ENCODE measurements at regions not wholly inside any gene's neighbourhood (a gene's known extent, or its start where the extent isn't known, plus 50 kb on each side); places are given as distances from the start of the nearest gene placed in this dataset.

GRCh38 chr14:61847861-61848260 is 85.6 kb downstream of the SNAPC1 start:
- DNase-seq: no peak

- no peak for DNase-seq
Measured at GRCh38 chr14:61854898-61855297, 92.7 kb downstream of the SNAPC1 start.

DNA sequence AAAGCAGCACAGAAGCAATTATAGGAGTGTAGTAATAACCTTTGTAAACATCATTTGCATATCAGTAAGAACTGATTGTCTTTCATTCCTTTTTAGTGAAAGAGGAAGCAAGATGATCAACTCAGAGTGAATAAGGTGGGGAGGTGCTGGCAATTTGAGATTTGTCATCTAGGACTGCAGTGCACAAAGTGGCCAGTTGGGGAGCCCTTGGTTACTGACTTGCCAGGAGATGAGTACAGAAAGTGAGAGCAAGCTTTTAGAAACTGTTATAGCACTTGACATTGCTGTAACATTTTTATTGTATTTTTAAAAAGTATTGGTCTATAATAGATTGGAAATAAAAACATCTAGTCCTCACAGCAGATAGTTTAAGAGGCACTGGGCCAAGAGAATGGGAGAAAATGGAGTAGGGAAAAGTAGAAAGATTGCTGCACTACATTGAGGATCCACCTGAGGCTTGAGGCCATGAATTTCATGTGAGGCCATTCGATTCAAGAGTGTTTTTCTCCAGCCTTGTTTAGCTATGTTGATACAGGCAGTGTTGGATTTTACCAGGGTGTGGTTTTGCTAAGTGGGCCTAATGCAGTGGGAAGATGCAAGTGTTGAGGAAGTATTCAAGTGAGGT is 98.2 kb downstream of the SNAPC1 start:
- peak; percentile 22 for DNase-seq

DNA sequence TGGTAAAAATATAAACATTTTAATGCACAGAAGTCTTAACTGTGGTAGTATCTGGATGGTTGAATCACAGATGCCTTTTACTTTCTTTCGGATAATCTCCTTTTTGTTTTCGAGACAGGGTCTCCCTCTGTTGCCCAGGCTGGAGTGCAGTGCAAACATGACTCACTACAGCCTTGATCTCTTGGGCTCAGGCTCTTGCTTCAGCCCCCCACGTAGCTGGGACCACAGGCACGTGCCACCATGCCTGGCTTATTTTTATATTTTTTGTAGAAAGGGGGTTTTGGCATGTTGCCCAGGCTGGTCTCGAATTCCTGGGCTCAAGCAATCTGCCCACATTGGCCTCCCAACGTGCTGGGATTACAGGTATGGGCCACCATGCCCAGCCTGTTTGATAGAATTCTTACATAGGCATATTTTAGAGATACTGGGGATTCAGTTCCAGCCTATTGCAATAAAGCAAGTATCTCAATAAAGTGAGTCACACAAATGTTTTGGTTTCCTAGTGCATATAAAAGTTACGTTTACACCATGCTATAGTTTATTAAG is 99.2 kb downstream of the SNAPC1 start:
- no peak for DNase-seq

DNA sequence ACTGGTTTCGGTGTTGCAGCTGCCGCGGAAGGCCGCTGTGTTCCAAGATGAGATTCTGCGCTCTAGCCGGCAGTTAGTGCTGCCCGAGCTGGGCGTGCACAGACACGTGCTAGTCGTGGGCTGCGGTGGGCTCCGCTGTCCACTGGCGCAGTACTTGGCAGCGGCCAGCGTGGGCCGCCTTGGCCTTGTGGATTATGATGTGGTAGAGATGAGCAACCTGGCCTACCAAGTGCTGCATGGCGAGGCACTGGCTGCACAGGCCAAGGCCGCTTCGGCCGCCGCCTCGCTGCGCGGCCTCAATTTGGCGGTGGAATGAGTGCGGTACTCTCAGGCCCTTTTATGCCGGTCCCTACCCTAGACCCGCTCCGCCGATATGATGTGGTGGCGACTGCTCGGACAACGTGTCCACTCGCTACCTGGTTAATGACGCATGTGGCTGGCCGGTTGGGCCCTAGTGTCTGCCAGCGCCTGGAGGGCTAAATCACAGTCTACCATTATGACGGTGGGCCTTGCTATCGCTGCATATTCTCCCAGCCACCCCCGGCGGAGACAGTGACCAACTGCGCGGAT is 102.2 kb downstream of the SNAPC1 start:
- DNase-seq: no peak

DNA sequence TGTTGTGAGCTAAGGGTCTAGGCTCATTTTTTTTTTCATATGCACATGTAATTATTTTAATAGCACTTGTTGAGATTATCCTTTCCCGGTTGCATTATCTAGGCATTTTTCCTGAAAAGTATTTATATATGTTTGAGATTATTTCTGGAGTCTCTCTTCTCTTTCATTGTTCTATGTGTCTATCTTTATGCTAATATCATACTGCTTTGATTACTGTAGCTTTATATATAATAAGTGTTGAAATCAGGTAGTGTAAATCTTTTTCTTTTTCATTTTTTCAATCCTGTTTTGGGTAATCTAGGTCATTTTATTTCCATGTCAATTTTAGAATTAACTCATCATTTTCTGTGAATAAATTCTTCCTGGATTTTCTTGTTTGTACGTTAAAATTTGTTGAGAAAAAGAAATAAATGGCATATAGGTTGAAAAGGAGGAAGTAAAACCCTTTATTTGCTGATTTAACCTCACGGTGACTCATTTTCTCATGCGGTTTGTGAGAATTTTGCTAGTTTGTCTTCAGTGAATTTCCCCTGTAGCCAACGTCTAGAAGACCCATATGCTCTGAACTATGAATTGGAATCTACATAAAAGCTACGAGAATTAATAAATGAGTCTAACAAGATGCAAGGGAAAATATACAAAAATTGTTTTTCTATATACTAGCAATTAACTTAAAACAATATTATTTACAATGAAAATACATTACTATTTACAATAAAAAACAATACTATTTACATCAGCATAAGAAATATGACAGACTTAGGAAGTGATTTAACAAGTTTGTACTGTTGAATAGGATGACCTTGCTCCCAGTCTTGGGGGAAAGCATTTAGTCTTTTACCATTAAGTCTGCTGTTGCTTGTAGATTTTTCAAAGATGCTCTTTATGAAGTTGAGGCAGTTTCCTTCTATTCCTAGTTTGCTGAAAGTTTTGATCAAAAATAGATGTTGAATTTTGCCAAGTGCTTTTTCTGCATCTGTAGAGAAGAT is 105.0 kb downstream of the SNAPC1 start:
- DNase-seq: no peak

- no peak for DNase-seq
Measured at GRCh38 chr14:61868846-61869245, 106.6 kb downstream of the SNAPC1 start.

GRCh38 chr14:61870163-61870562 is 107.9 kb downstream of the SNAPC1 start:
- DNase-seq: no peak

GRCh38 chr14:61872452-61872851 is 110.2 kb downstream of the SNAPC1 start:
- no peak for DNase-seq

- DNase-seq: no peak
Measured at GRCh38 chr14:61875483-61875882, 113.3 kb downstream of the SNAPC1 start.

- no peak for DNase-seq
Measured at GRCh38 chr14:61876362-61877034, 114.3 kb downstream of the SNAPC1 start.

DNA sequence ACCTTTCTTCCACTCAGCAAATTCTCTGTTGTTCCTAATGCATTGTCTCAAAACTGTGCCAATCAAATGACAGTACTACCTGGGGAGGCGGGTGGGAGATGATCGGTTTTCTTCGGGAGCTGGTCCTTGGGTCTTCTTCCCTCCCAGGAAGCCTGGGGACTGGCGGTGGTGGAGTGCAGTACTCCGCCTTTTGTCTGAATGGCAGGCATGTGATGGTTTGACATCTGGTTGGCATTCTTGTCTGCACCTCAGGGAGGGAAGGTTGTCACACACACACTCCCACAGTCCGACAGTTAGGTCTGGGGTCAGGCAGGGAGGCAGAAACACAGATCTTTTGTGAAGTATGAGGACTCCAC is 114.8 kb downstream of the SNAPC1 start:
- DNase-seq: no peak

- DNase-seq: no peak
Measured at GRCh38 chr14:61877768-61878167, 115.5 kb downstream of the SNAPC1 start.

GRCh38 chr14:61878931-61879330 is 116.7 kb downstream of the SNAPC1 start:
- no peak for DNase-seq

GRCh38 chr14:61881046-61881445 is 118.8 kb downstream of the SNAPC1 start:
- DNase-seq: no peak

- DNase-seq: no peak
Measured at GRCh38 chr14:61884711-61885110, 122.5 kb downstream of the SNAPC1 start.

DNA sequence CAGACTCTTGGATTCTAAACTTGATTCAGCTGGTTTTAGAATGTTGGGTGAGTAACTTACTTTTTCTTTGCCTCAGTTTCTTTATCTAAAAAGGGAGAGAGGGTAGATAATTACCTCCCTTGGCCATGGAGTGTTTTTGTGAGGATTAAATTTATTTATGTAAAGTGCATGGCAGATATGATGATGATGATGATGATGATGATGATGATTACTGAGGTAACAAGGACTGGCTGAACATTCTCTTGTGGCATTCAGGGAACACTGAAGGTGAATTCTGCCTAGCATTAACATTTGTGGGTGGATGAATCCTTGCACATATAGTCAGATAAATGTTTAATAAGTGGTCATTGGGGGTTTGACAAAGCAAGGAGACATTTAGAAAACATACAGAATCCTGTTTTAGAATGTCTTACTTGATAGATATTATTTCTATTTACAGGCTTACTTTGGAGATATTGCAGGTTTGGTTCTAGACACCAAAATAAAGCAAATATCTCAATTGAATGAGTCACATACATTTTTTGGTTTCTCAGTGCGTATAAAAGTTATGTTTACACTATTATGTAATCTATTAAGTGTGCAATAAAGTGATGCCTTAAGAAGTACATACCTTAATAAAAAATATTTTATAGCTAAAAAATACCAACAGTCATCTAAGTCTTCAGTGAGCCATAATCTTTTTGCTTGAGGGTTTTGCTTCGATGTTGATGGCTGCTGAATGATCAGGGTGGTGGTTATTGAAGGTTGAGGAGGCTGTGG is 123.2 kb downstream of the SNAPC1 start:
- no peak for DNase-seq

DNA sequence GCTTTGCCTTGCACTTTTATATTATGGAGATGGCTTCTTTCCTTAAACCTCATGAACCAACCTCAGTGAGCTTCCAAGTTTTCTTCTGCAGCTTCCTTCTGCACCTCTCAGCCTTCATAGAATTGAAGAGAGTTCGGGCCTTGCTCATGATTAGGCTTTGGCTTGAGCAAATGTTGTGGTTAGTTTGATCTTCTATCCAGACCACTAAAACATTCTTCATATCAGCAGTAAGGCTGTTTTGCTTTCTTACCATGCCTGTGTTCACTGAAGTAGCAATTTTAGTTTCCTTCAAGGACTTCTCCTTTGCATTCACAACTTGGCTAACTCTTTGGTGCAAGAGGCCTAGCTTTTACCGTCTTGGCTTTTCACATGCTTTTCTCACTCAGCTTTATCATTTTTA is 125.4 kb downstream of the SNAPC1 start:
- DNase-seq: no peak

DNA sequence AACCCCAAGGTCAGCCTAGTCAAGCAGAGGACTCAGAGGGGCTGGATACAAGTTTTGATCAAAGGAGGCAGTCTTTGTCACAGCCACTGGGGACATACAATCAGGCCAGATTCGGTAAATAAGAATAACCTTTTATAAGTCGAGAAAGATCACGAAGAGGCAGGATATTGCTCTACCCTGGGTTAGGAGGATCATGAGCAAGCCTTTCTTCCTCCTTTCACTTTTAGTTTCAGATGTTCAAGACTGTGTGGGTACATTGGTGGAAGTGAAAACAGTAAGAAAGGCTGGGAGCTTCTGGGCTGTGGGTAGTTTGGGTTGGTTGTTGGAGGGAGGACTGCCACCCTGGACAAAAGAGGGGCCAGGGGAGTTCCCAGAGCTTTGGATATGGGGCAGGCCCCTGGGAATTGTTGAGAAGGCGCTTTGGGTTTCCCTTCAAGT is 127.7 kb downstream of the SNAPC1 start:
- no peak for DNase-seq

GRCh38 chr14:61891170-61891569 is 128.9 kb downstream of the SNAPC1 start:
- DNase-seq: no peak

- DNase-seq: no peak
Measured at GRCh38 chr14:61891810-61892209, 129.6 kb downstream of the SNAPC1 start.

DNA sequence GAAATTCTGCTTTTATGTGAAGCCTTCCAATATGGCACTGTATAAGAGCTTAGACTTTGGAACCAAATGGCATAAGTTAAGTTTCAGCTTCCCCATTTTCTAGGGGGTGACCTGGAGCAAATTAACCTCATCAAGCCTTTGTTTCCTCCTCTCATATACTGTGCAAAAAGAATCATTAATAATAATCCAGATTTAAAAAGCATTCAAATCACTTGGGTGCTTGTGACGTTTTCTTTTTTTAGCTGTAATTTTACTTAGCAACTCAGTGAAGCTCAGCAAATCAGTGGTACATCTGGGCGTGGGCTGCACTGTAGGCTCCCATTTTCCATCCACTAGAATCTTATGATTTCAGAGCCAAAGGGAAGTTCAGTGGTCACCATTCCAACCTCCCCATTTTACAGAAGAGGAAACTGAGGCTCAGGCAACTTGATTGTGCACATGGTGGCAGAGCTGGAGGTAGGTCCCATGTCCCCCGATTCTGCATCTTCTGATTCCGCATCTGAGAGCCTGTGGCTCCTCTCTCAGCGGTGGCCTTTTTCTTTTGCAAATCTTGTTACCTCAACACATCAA is 131.2 kb downstream of the SNAPC1 start:
- DNase-seq: no peak
